HepG2 (cell line): ENCODE measurements at regions not wholly inside any gene's neighbourhood (a gene's known extent, or its start where the extent isn't known, plus 50 kb on each side); places are given as distances from the start of the nearest gene placed in this dataset.

Experiments used
- CEBPZ ChIP-seq: IDR thresholded peaks from 2 replicates; pipeline ENCODE4 v1.6.1; 2012; ENCODE audit warnings: low read length, improper control_type of control experiment
- CTCF ChIP-seq: sonication (generic); formaldehyde crosslinking; IDR thresholded peaks from 2 replicates; pipeline ENCODE4 v1.5.0; 2020; ENCODE audit warnings: mild to moderate bottlenecking, missing genetic modification reagents, moderate library complexity
- HNRNPL ChIP-seq: fragments of 200-400 bp; formaldehyde crosslinking; IDR thresholded peaks from 2 replicates; pipeline ENCODE4 v1.6.1; 2017; ENCODE audit warnings: mild to moderate bottlenecking, low read depth, low read length
- MAX ChIP-seq: IDR thresholded peaks from 2 replicates; pipeline ENCODE4 v1.6.1; 2012; ENCODE audit warnings: inconsistent platforms
- MEIS1 ChIP-seq: sonication (generic); formaldehyde crosslinking; IDR thresholded peaks from 2 replicates; pipeline ENCODE4 v1.9.0; 2021; ENCODE audit warnings: mild to moderate bottlenecking, missing genetic modification reagents, moderate library complexity, borderline replicate concordance
- PCBP2 ChIP-seq: fragments of 200-400 bp; formaldehyde crosslinking; optimal IDR thresholded peaks from 2 replicates; pipeline ENCODE3; 2018; ENCODE audit warnings: low read length, low read depth; ENCODE audit not compliant: poor library complexity, severe bottlenecking
- RFX5 ChIP-seq: IDR thresholded peaks from 2 replicates; pipeline ENCODE4 v1.6.1; 2011; ENCODE audit warnings: low read depth, low read length, improper control_type of control experiment
- RXRA ChIP-seq: sonication (generic); formaldehyde crosslinking; IDR thresholded peaks from 2 replicates; pipeline ENCODE4 v1.5.1; 2020; ENCODE audit warnings: missing genetic modification reagents
- SMAD3 ChIP-seq: sonication (generic); formaldehyde crosslinking; IDR thresholded peaks from 2 replicates; pipeline ENCODE4 v1.4.0; 2020; ENCODE audit warnings: missing genetic modification reagents
- TARDBP ChIP-seq: sonication (generic); formaldehyde crosslinking; IDR thresholded peaks from 2 replicates; pipeline ENCODE4 v1.8.0; 2022; ENCODE audit warnings: mild to moderate bottlenecking, missing genetic modification reagents
- ZNF788 ChIP-seq: sonication (generic); formaldehyde crosslinking; IDR thresholded peaks from 2 replicates; pipeline ENCODE4 v1.5.0; 2020; ENCODE audit warnings: mild to moderate bottlenecking, missing genetic modification reagents, borderline replicate concordance

- TF ChIP-seq CTCF (no peak), MAX (no peak), MEIS1 (CRISPR knock-in tag) (no peak), PCBP2 (no peak), SMAD3 (CRISPR knock-in tag) (no peak), CEBPZ (no peak), RFX5 (no peak), RXRA (CRISPR knock-in tag) (no peak), ZNF788 (CRISPR knock-in tag) (no peak), HNRNPL (no peak), TARDBP (CRISPR knock-in tag) (no peak)
These were observed 65.8 kb upstream of the CELF4 start for GRCh38 chr18:37631422-37631821.
